Kidney capillary endothelial cell (primary cell): ENCODE measurements at regions not wholly inside any gene's neighbourhood (a gene's known extent, or its start where the extent isn't known, plus 50 kb on each side); places are given as distances from the start of the nearest gene placed in this dataset.

Experiments used
- DNase-seq: peaks from one replicate; pipeline ENCODE4 v3.0.0-alpha.2; 2018; ENCODE audit warnings: low spot score

- no peak for DNase-seq
These were observed 58.3 kb downstream of the CXCL12 start for GRCh38 chr10:44326474-44327030.

DNA sequence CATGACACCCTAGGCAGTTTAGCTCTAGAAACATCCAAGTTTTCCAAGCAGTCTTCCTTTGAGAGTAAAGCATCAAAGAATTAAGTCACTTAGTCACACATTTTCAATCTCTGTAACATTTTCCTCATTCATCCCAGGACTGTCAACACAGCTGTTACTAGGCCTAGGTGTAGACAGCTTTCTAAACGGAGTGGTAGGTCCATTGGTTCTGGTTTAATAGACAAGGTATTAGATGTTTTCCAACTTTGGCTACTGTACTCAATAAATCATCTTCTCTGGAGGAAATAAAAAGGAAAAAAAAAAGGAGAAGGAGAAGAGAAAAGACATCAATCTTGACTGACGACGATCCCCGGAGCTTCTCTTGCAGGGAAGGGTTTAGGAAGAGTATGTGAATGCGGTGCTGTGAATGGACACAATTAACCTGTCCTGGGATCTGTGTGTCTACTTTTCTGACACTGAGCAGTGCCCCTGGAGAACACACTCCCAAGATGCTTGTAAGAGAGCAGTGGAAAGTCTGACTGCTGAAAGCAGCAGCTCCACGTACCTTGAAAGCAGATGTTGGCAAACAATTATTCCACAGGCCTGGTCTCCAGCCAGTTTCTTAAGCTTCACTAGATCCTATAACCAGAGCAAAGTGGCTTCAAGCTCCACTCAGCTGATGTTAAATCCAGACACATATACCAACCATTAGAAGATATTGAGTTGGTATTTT, 59.1 kb downstream of the CXCL12 start:
- no peak for DNase-seq

DNA sequence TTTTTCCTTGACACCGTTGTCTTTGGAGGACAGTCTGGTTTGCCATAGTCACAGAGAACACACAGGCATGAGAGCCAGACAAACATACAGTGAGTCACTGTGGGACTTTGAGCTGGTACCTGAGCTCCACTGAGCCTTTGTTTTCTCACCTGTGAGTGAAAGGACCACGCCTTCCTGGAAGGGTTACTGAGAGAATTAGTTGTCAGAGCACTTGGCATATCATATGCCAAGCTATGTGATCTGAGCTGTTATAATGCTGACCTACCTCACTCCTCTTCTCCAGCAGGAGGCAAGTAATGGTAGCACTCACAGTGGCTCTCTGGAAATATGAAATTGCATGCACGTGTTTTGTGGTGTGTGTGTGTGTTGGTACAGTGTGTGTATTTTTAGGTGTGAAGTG, 59.7 kb downstream of the CXCL12 start:
- no peak for DNase-seq

GRCh38 chr10:44323838-44324237, 61.1 kb downstream of the CXCL12 start:
- no peak for DNase-seq

GRCh38 chr10:44322137-44322536, 62.8 kb downstream of the CXCL12 start:
- no peak for DNase-seq

DNA sequence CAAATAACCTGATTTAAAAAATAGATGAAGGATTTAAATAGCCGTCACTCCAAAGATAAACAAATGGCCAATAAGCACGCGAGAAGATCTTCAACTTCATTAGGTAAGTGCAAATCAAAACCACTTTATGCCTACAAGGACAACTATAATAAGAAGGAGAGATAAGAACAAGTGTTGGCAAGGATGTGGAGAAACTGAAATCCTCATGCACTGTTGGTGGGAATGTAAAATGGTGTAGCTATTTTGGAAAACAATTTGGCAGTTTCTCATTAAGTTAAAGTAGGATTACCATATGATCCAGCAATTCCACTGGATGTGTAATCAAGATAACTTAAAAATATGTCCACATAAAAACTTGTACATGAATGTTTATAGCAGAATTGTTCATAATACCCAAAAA, 64.1 kb downstream of the CXCL12 start:
- DNase-seq = no peak

DNA sequence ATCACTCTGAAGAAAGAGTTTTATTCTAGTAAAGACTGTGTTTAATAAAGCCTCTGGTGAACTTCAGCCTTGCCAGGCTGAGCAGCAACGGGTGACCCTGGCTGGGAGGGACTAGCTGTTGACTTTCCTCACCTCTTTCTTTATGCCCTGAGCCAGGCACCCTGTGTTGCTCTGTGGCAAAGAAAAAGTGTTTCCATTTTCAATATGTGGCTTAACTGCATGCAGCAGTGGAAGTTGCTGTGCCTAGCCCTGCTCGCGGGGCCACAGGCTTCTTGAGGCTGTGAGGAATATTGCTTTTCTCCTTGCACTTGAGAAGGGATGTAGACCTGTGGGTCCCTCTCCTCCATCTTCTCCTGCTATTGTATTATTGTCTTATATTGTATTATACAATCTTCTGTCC, 67.0 kb downstream of the CXCL12 start:
- no peak for DNase-seq

GRCh38 chr10:44316922-44317215, 68.0 kb downstream of the CXCL12 start:
- no peak for DNase-seq

DNA sequence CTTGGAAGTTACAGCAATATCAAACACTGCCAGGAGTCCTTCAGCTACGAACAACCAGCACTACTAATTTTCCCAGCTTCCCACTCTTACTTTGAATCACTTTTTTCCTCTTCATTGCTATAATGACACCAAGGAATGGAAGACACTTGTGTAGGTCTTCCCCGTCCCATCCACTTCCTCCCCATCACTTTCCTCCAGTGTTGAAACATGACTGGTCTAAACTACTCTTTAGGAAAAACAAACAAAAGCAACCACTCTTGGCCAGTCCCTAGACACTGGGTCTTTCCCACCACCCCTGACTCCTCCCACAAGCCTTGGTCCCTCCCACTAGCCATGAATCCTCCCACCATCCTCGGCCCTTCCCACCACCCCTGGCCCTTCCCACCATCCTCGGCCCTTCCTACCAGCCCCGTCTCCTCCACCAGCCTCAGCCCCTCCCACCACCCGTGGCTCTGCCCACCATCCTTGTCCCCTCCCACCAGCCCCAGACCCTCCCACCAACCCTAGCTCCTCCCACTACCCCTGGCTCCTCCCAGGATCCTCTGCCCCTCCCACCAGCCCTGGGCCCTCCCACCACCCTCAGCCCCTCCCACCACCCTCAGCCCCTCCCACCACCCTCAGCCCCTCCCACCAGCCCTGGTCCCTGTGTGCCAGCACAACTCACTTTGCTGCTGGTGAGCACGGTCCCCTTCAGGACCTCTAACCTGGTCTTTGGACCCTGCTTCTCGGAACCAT, 68.5 kb downstream of the CXCL12 start:
- DNase-seq = no peak

- no peak for DNase-seq
These were observed 70.0 kb downstream of the CXCL12 start for GRCh38 chr10:44314802-44315460.

DNA sequence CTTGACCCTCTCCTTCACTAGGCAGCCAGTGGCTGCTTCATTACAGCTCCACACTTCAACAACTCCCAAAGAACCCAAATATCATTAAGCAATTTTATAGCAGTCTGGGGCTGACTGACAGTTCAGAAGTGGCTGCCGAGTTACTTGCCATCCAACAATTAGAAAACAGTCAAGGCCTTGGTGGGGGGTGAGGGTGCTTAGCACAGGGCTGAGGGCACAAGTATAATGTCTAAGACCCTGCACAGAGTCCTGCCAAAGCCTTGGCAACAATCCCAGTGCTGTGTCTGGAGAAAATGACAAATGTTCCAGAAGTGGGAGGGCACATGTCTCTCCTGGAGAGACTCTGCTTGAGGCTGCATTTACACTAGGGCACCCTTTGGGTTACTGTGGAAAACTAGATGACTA, 71.1 kb downstream of the CXCL12 start:
- no peak for DNase-seq

DNA sequence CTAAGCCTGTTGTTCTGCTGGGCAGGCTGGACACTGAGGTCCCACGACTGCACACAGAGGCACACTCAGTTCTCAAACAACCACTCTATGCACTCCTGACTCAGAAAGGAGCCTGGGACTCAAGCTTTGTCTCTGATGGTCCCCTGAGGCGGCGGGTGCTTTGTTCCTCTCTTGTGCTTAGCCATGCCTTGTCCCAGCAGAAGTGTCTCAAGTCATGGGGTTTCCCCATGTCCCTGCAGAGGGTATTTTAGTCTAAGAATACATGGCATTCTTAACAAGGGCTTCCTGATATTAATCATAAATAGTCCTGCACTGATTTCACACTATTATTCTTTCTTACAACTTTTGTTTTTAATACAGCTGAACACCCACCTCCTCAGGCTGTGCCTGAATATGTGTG, 72.5 kb downstream of the CXCL12 start:
- DNase-seq = no peak

GRCh38 chr10:44311563-44312051, 73.3 kb downstream of the CXCL12 start:
- DNase-seq = no peak

DNA sequence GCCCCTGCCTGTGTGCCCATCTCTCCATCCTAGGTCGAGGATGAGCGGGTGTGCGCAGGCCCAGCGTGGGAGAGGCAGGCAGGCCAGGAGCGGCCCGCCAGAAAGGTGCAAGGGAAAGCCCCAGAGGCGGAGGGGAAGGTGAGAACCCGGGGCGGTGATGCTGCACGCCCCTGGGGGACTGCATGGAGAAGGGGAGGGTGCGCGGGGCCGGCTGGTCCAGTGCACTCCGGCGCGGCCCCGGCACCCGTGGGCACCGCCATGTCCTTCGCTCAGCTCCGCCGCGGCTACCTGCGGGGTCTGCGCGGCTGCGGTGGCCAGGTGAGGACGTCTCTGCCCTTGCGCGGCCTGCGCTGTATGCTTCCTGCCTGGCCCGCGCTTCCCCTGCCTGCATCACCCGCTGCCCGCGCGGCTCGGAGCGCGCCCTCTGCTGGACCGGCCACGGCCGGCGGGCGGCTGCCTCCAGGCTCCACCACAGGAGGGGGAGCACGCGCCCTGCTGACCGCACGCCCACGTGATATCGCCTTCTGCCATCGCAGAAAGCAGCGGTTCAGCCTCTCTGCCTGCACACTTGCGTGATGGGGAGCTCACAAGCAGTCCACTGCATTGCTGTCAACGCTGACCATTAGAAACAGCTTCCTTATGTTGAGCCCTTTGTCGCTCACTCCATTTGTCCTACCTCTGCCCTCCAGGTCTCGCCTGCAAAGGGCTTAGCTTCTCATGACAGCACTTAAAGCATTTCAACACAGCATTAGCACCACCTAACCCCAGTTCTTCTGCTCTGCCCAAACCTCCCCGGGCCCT, 73.9 kb downstream of the CXCL12 start:
- peak; percentile 75 for DNase-seq

- no peak for DNase-seq
These were observed 74.7 kb downstream of the CXCL12 start for GRCh38 chr10:44309939-44310761.

DNA sequence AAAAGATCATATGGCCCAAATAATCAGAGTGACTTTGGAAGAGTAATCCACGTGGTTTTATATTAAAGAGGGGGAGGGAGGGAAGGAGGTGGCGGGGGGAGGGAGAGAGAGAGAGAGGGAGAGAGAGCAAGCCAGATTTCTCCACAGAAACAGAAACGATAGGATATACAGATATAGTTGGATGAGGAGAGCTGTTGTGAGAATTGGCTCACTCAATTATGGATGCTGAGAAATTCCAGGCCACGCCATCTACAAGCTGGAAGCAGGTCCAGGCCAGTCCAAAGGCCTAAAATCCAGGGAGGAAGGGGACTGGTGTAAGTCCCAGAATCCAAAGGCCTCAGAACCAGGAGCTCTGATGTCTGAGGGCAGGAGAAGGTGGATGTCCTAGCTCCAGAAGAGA, 75.5 kb downstream of the CXCL12 start:
- no peak for DNase-seq

GRCh38 chr10:44308935-44309334, 76.0 kb downstream of the CXCL12 start:
- DNase-seq = no peak

- DNase-seq = no peak
These were observed 77.2 kb downstream of the CXCL12 start for GRCh38 chr10:44307691-44308090.

DNA sequence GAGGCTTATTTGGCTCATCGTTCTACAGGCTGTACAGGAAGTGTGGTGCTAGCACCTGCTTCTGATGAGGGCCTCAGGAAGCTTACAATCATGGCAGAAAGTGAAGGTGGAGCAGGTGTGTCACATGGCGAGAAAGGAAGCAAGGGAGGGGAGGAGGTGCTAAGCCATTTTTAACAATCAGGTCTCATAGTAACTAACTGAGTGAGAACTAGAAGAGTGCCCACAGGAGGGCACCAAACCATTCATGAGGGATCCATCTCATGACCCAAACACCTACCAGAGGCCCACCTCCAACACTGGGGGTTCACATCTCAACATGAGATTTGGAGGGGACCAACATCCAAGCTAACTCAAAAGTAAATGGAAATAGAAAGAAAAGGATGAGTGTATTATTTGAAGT, 78.1 kb downstream of the CXCL12 start:
- DNase-seq = no peak

DNA sequence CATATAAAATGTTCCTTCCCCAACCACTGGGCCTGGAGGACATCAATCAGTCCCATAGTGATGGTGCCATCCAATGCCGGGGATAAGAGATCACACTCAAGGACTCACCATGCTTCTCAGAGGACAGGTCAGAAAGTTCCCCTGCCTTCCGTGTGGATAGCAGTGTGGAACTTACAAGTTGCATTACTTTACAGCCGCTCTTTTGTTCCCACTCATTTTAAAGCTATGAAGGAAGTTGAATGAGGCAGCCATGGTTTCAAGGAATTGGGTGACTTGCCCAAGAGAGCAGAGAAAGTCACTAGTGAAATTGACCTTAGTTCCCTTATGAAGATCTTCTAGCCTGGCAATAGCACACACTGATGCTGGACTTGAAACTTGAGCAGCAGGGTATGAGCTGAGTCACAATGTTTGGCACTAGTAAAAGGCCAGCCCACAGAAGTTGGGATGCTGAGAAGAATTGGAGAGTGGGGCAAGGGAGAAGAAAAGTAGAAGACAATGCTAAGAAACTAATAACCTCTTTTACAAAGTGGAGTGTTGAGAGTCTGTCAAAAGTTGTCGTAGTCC, 78.7 kb downstream of the CXCL12 start:
- no peak for DNase-seq

GRCh38 chr10:44301781-44302355, 83.0 kb downstream of the CXCL12 start:
- DNase-seq = no peak
